GM06990 (cell line): ENCODE measurements at regions not wholly inside any gene's neighbourhood (a gene's known extent, or its start where the extent isn't known, plus 50 kb on each side); places are given as distances from the start of the nearest gene placed in this dataset.

Source experiments
- DNase-seq: peaks from one replicate; pipeline ENCODE4 v3.0.0-alpha.2; 2011; ENCODE audit not compliant: insufficient read length; ENCODE audit errors: extremely low read depth
- H3K27me3 ChIP-seq: replicated peaks from 2 replicates; pipeline ENCODE4 v1.6.0; 2011; ENCODE audit warnings: low read length; ENCODE audit not compliant: control insufficient read depth, insufficient read depth
- H3K36me3 ChIP-seq: 2 replicates; pipeline ENCODE4 v1.5.1; 2011; ENCODE audit warnings: low read length; ENCODE audit not compliant: control insufficient read depth, insufficient read depth
- H3K4me3 ChIP-seq: replicated peaks from 2 replicates; pipeline ENCODE4 v1.5.1; 2011; ENCODE audit warnings: low read depth, mild to moderate bottlenecking, control low read depth, low read length
- CTCF ChIP-seq: IDR thresholded peaks from 2 replicates; pipeline ENCODE4 v1.5.1; 2011; ENCODE audit warnings: low read length, control low read depth, mild to moderate bottlenecking, inconsistent platforms; ENCODE audit not compliant: insufficient read depth, poor library complexity, severe bottlenecking

GRCh38 chrX:110951472-110952269 lies 144.3 kb upstream of the PAK3 start:
- Histone ChIP-seq H3K36me3 (no peaks in the 10 kb centered on the region), H3K27me3 (no peaks in the 10 kb centered on the region; the same call in 1 of the 2 replicates), H3K4me3 (no peak overlapping the region)
- no peak for TF ChIP-seq CTCF
- no peak for DNase-seq

- Histone ChIP-seq H3K27me3 (no peaks in the 10 kb centered on the region; the same call in 1 of the 2 replicates), H3K4me3 (no peak overlapping the region), H3K36me3 (no peaks in the 10 kb centered on the region)
- no peak for TF ChIP-seq CTCF
- DNase-seq: no peak
Observed at GRCh38 chrX:110944751-110945675, 149.4 kb upstream of the CHRDL1 start.

- no peak for TF ChIP-seq CTCF
- H3K27me3 ChIP-seq: no peaks in the 10 kb centered on the region; the same call in 1 of the 2 replicates
- no peak for DNase-seq
- no peaks in the 10 kb centered on the region for H3K36me3 ChIP-seq
- no peak overlapping the region for H3K4me3 ChIP-seq
Observed at GRCh38 chrX:110944311-110944750, 148.7 kb upstream of the CHRDL1 start.

GRCh38 chrX:110941906-110942305 lies 146.3 kb upstream of the CHRDL1 start:
- DNase-seq: no peak
- TF ChIP-seq CTCF: no peak
- Histone ChIP-seq H3K27me3 (no peaks in the 10 kb centered on the region; the same call in 1 of the 2 replicates), H3K4me3 (no peak overlapping the region), H3K36me3 (no peaks in the 10 kb centered on the region)

GRCh38 chrX:110938977-110939732 lies 143.5 kb upstream of the CHRDL1 start:
- Histone ChIP-seq H3K27me3 (no peaks in the 10 kb centered on the region; the same call in 1 of the 2 replicates), H3K4me3 (no peak overlapping the region), H3K36me3 (no peaks in the 10 kb centered on the region)
- no peak for TF ChIP-seq CTCF
- no peak for DNase-seq
